ENCODE measurements at regions not wholly inside any gene's neighbourhood (a gene's known extent, or its start where the extent isn't known, plus 50 kb on each side); places are given as distances from the start of the nearest gene placed in this dataset.

- Mint-ChIP-seq H3K27ac (ENCODE audit: unreplicated experiment) (no peak overlapping the region), H3K27me3 (ENCODE audit: low read depth) (no peaks in the 10 kb centered on the region), H3K36me3 (ENCODE audit: low read depth) (no peaks in the 10 kb centered on the region), H3K4me3 (ENCODE audit: unreplicated experiment) (no peak overlapping the region), H3K9me3 (ENCODE audit: low read depth) (no peaks in the 10 kb centered on the region), H3K4me1 (ENCODE audit: low read depth) (no peaks in the 10 kb centered on the region)
- no peak for TF ChIP-seq CTCF (IDR thresholded peaks at IDR 0.05)
- DNase-seq (ENCODE audit: low spot score): no peak
Measured at GRCh38 chr11:92536883-92537282, 312.3 kb downstream of the FAT3 start.

DNA sequence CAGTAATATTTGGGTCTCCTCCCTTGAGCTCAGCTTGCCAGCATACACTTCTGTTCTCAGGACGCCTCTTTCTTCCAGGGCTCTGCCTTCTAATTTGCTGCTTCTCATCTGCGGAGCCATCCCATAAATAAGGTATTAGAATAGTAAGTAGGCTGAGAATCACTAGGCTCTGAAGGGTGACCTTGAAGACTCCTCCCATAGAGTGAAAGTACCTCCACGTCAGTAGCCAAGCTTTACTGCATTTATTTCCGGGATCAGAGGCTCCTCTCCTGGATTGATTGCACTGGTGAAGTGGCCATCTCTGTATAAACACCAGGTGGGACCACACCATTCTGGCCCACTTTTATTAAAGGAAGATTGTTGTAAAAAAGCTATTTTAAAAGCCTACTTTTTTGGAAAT, 315.5 kb downstream of the FAT3 start:
- no peak for DNase-seq (ENCODE audit: low spot score)
- Mint-ChIP-seq H3K4me3 (ENCODE audit: unreplicated experiment) (no peak overlapping the region), H3K4me1 (ENCODE audit: low read depth) (no peaks in the 10 kb centered on the region), H3K9me3 (ENCODE audit: low read depth) (no peaks in the 10 kb centered on the region), H3K36me3 (ENCODE audit: low read depth) (no peaks in the 10 kb centered on the region), H3K27me3 (ENCODE audit: low read depth) (no peaks in the 10 kb centered on the region), H3K27ac (ENCODE audit: unreplicated experiment) (no peak overlapping the region)
- no peak for TF ChIP-seq CTCF (IDR thresholded peaks at IDR 0.05)

- no peaks in the 10 kb centered on the region for H3K27me3 Mint-ChIP-seq (ENCODE audit: low read depth)
- H3K9me3 Mint-ChIP-seq (ENCODE audit: low read depth): no peaks in the 10 kb centered on the region
- DNase-seq (ENCODE audit: low spot score): no peak
- H3K27ac Mint-ChIP-seq (ENCODE audit: unreplicated experiment): no peak overlapping the region
- H3K4me3 Mint-ChIP-seq (ENCODE audit: unreplicated experiment): no peak overlapping the region
- no peak for TF ChIP-seq CTCF (IDR thresholded peaks at IDR 0.05)
- H3K36me3 Mint-ChIP-seq (ENCODE audit: low read depth): no peaks in the 10 kb centered on the region
- H3K4me1 Mint-ChIP-seq (ENCODE audit: low read depth): no peaks in the 10 kb centered on the region
Measured at GRCh38 chr11:92545906-92546471, 321.4 kb downstream of the FAT3 start.

- no peak for DNase-seq (ENCODE audit: low spot score)
- Mint-ChIP-seq H3K27ac (ENCODE audit: unreplicated experiment) (no peak overlapping the region), H3K4me3 (ENCODE audit: unreplicated experiment) (no peak overlapping the region), H3K36me3 (ENCODE audit: low read depth) (no peaks in the 10 kb centered on the region), H3K9me3 (ENCODE audit: low read depth) (no peaks in the 10 kb centered on the region), H3K27me3 (ENCODE audit: low read depth) (no peaks in the 10 kb centered on the region), H3K4me1 (ENCODE audit: low read depth) (no peaks in the 10 kb centered on the region)
- no peak for TF ChIP-seq CTCF (IDR thresholded peaks at IDR 0.05)
Measured at GRCh38 chr11:92546603-92547002, 322.0 kb downstream of the FAT3 start.

GRCh38 chr11:92550411-92550810, 325.8 kb downstream of the FAT3 start:
- H3K4me1 Mint-ChIP-seq (ENCODE audit: low read depth): no peaks in the 10 kb centered on the region
- H3K36me3 Mint-ChIP-seq (ENCODE audit: low read depth): no peaks in the 10 kb centered on the region

More at GRCh38 chr11:92550411-92550810, 325.8 kb downstream of the FAT3 start:
- H3K9me3 Mint-ChIP-seq (ENCODE audit: low read depth): no peaks in the 10 kb centered on the region
- no peaks in the 10 kb centered on the region for H3K27me3 Mint-ChIP-seq (ENCODE audit: low read depth)
- H3K27ac Mint-ChIP-seq (ENCODE audit: unreplicated experiment): no peak overlapping the region
- no peak for DNase-seq (ENCODE audit: low spot score)
- no peak for TF ChIP-seq CTCF (IDR thresholded peaks at IDR 0.05)
- no peak overlapping the region for H3K4me3 Mint-ChIP-seq (ENCODE audit: unreplicated experiment)
